Natural killer cell (primary cell): ENCODE measurements at regions not wholly inside any gene's neighbourhood (a gene's known extent, or its start where the extent isn't known, plus 50 kb on each side); places are given as distances from the start of the nearest gene placed in this dataset.

Experiments used
- ATAC-seq, 3 donors: fragments of 150-1000 bp in 2 of 3; fragments of 200-7000 bp in 1 of 3; cut with Tn5 transposase; 1 replicate in 1 of 3; 2 replicates in 2 of 3; pipeline ENCODE4 v1.10.0; 2021; ENCODE audit warnings: mild to moderate bottlenecking in 2 of 3, moderate library complexity in 2 of 3
- DNase-seq, 2 donors: peaks; one replicate each; pipeline versions ENCODE4 v3.0.0 to v3.0.0-alpha.2; 2013 to 2021; ENCODE audit warnings: mixed read lengths in 1 of 2
- H3K27ac ChIP-seq: one replicate; pipeline ENCODE4 v1.5.1; 2013; ENCODE audit warnings: mild to moderate bottlenecking, low read length
- H3K27me3 ChIP-seq: one replicate; pipeline ENCODE4 v1.6.1; 2013; ENCODE audit warnings: low read length; ENCODE audit not compliant: control insufficient read depth, insufficient read depth
- H3K36me3 ChIP-seq: one replicate; pipeline ENCODE4 v1.6.1; 2013; ENCODE audit warnings: low read length; ENCODE audit not compliant: control insufficient read depth, insufficient read depth
- H3K4me1 ChIP-seq: one replicate; pipeline ENCODE4 v1.6.1; 2013; ENCODE audit warnings: low read length; ENCODE audit not compliant: control insufficient read depth, insufficient read depth
- H3K4me3 ChIP-seq: one replicate; pipeline ENCODE4 v1.5.1; 2013; ENCODE audit warnings: low read length
- H3K9me3 ChIP-seq: one replicate; pipeline ENCODE4 v1.6.1; 2013; ENCODE audit warnings: low read length; ENCODE audit not compliant: control insufficient read depth, insufficient read depth
- H3K27ac Mint-ChIP-seq, 2 donors: one replicate each; pipeline ENCODE4 v1.8.0; 2022; ENCODE audit warnings: mild to moderate bottlenecking in 2 of 2, mixed read lengths in 2 of 2, moderate library complexity in 1 of 2
- H3K27me3 Mint-ChIP-seq, 2 donors: one replicate each; pipeline ENCODE4 v1.8.0; 2022; ENCODE audit warnings: low read depth in 2 of 2, mixed read lengths in 2 of 2
- H3K36me3 Mint-ChIP-seq: one replicate; pipeline ENCODE4 v1.8.0; 2022; ENCODE audit warnings: mixed read lengths
- H3K4me1 Mint-ChIP-seq, 2 donors: one replicate each; pipeline ENCODE4 v1.8.0; 2022; ENCODE audit warnings: mixed read lengths in 2 of 2
- H3K4me3 Mint-ChIP-seq: one replicate; pipeline ENCODE4 v1.8.0; 2022; ENCODE audit warnings: mild to moderate bottlenecking, moderate library complexity, mixed read lengths
- H3K9me3 Mint-ChIP-seq, 2 donors: one replicate each; pipeline ENCODE4 v1.8.0; 2022; ENCODE audit warnings: mixed read lengths in 2 of 2
- WGBS: methylation state at CpG from one replicate; pipeline ENCODE4 v1.1.7; 2013; ENCODE audit warnings: missing lambda C conversion rate; ENCODE audit not compliant: insufficient coverage; 5-methylcytosine and 5-hydroxymethylcytosine counted together
- intact Hi-C: fragments of 100-400 bp; cut with micrococcal nuclease; formaldehyde crosslinking; loops from one replicate; pipeline ENCODE4 v1.14.2; 2022
- TF ChIP-seq, protein P1 (sequence below): fragments of 200-600 bp; IDR thresholded peaks from one replicate; pipeline ENCODE4 v1.8.0; 2022; ENCODE audit warnings: antibody characterized with exemption

DNA sequence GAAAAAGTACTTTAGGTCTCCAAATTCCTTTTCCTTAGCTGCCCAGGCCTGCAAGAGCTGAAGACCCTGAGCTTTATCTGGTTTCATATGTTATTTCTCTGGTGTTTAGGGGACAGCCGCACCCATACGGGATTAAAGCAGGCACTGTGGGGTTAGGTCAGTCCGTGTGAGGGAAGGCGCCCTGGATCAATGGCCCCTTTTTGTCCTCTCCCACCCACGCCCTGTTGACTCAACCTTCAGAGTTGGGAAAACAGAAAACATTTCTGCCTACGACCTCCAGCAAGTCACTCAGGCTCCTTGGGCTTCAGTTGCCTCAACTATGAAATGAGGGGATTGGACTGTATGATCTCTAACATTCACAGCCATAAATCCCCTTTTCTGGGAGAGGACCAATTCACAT is 55.2 kb upstream of the BARX2 start:
- Histone ChIP-seq H3K36me3 (no peaks in the 10 kb centered on the region), H3K27ac (no peak overlapping the region), H3K4me1 (no peaks in the 10 kb centered on the region), H3K9me3 (no peaks in the 10 kb centered on the region), H3K4me3 (no peak overlapping the region), H3K27me3 (no peaks in the 10 kb centered on the region)
- 100% methylated on average over 4 of the region's 6 CpGs for WGBS
- H3K27me3 Mint-ChIP-seq = peaks cover 9 to 13% of the 10 kb centered on the region in 2 donors
- intact Hi-C loops = no loop called here
- TF ChIP-seq, protein P1, sequence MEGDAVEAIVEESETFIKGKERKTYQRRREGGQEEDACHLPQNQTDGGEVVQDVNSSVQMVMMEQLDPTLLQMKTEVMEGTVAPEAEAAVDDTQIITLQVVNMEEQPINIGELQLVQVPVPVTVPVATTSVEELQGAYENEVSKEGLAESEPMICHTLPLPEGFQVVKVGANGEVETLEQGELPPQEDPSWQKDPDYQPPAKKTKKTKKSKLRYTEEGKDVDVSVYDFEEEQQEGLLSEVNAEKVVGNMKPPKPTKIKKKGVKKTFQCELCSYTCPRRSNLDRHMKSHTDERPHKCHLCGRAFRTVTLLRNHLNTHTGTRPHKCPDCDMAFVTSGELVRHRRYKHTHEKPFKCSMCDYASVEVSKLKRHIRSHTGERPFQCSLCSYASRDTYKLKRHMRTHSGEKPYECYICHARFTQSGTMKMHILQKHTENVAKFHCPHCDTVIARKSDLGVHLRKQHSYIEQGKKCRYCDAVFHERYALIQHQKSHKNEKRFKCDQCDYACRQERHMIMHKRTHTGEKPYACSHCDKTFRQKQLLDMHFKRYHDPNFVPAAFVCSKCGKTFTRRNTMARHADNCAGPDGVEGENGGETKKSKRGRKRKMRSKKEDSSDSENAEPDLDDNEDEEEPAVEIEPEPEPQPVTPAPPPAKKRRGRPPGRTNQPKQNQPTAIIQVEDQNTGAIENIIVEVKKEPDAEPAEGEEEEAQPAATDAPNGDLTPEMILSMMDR = no peak
- H3K27ac Mint-ChIP-seq = no peak overlapping the region
- no peak overlapping the region for H3K4me3 Mint-ChIP-seq
- DNase-seq (no peak), ATAC-seq (no peak)
- H3K9me3 Mint-ChIP-seq = no peaks in the 10 kb centered on the region
- H3K36me3 Mint-ChIP-seq = no peaks in the 10 kb centered on the region
- no peaks in the 10 kb centered on the region for H3K4me1 Mint-ChIP-seq

DNA sequence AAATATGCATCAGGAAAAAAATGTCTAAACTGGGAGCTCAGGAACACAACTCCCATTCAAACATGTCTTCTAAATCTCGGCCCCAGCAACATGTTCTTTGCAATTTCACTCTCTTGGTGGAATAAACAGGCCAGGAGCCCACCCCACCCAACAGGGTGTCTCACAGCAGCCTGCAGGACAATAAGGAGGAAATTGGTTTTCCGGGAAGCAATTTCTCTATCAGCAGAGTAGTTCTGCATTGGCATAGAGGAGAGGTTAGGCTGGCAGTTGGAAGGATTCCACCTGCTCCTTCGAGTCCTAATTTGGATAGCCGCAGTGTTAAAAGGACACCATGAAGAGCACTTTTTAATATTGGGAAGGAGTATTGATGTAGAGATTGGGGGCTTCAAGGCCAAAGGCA is 55.9 kb upstream of the BARX2 start:
- TF ChIP-seq, protein P1 = no peak
- intact Hi-C loops = no loop called here

DNA sequence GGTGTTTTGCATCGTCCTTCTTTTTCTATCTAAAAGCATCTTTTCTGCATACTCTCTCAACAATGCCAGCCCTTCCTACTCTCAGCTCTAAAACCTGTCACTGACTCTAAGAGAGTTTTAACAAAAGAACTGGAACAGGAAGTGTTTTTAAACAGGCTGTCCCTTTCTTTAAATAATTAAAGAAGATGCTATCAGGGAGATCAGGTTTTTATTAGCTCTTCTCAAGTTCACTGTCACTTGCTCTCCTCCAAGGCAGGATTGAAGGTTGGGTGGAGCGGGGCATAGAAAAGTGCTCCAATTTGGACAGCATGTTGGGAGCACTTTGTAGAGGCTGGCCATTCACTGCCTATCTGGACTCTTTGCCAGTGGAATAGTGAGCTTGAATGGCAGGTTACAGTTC is 56.4 kb upstream of the BARX2 start:
- no peaks in the 10 kb centered on the region for H3K9me3 ChIP-seq
- Mint-ChIP-seq H3K27ac (no peak overlapping the region), H3K9me3 (no peaks in the 10 kb centered on the region), H3K4me1 (no peaks in the 10 kb centered on the region), H3K36me3 (no peaks in the 10 kb centered on the region), H3K4me3 (no peak overlapping the region), H3K27me3 (peaks cover 9 to 13% of the 10 kb centered on the region in 2 donors)
- DNase-seq = no peak
- no peaks in the 10 kb centered on the region for H3K36me3 ChIP-seq
- intact Hi-C loops = no loop called here
- H3K27ac ChIP-seq = no peak overlapping the region
- TF ChIP-seq, protein P1 = no peak
- WGBS = 93% methylated on average over 1 of the region's 2 CpGs
- H3K4me3 ChIP-seq = no peak overlapping the region
- no peaks in the 10 kb centered on the region for H3K4me1 ChIP-seq
- ATAC-seq = no peak
- no peaks in the 10 kb centered on the region for H3K27me3 ChIP-seq

More for the DNA sequence above, 55.9 kb upstream of the BARX2 start:
- H3K27ac ChIP-seq = no peak overlapping the region
- Mint-ChIP-seq H3K27ac (no peak overlapping the region), H3K4me1 (no peaks in the 10 kb centered on the region), H3K4me3 (no peak overlapping the region), H3K27me3 (peaks cover 9 to 13% of the 10 kb centered on the region in 2 donors), H3K36me3 (no peaks in the 10 kb centered on the region), H3K9me3 (no peaks in the 10 kb centered on the region)
- 84% methylated on average over 4 of the region's 4 CpGs for WGBS
- DNase-seq (no peak), ATAC-seq (no peak)
- no peaks in the 10 kb centered on the region for H3K27me3 ChIP-seq
- no peaks in the 10 kb centered on the region for H3K9me3 ChIP-seq
- no peaks in the 10 kb centered on the region for H3K4me1 ChIP-seq
- H3K36me3 ChIP-seq = no peaks in the 10 kb centered on the region
- H3K4me3 ChIP-seq = no peak overlapping the region

DNA sequence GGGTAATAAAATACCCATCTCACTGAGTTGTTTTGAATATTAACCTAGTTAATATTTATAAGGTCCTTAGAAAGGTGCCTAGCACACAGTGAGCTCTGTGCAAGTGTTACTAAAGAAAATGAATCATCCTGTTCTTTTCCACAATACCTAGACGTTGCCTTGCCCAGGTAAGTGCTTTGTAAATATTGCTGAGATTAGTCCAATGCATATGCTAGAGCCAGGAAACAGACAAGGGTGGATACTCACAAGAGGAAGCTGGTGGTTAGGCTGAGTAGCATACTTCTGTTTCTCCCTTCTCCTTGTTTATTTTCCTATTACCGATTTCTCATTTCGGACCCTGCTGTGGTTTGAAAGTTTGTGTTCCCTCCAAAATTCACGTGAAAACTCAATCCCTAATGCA is 58.1 kb upstream of the BARX2 start:
- Histone ChIP-seq H3K4me1 (no peaks in the 10 kb centered on the region), H3K36me3 (no peaks in the 10 kb centered on the region), H3K27ac (no peak overlapping the region), H3K4me3 (no peak overlapping the region), H3K9me3 (no peaks in the 10 kb centered on the region), H3K27me3 (no peaks in the 10 kb centered on the region)
- DNase-seq (no peak), ATAC-seq (no peak)
- Mint-ChIP-seq H3K27me3 (peaks cover 3 to 7% of the 10 kb centered on the region in 2 donors), H3K27ac (no peak overlapping the region), H3K4me3 (no peak overlapping the region), H3K9me3 (no peaks in the 10 kb centered on the region), H3K4me1 (no peaks in the 10 kb centered on the region), H3K36me3 (no peaks in the 10 kb centered on the region)
- intact Hi-C loops = no loop called here
- WGBS = 40% methylated on average over 1 of the region's 4 CpGs
- TF ChIP-seq, protein P1 = no peak
